Smooth muscle cell (in vitro differentiated cells): ENCODE measurements at regions not wholly inside any gene's neighbourhood (a gene's known extent, or its start where the extent isn't known, plus 50 kb on each side); places are given as distances from the start of the nearest gene placed in this dataset.

Source experiments
- DNase-seq: peaks from one replicate; lab custom pipeline; 2025; ENCODE audit not compliant: unreplicated experiment; lab: John Stamatoyannopoulos, UW
- H2AFZ ChIP-seq: fragments of 200-600 bp; sonication (generic); 2 replicates; pipeline ENCODE4 v1.6.0; 2016; ENCODE audit warnings: antibody characterized with exemption, low read depth, mild to moderate bottlenecking
- H3F3A ChIP-seq: fragments of 200-600 bp; sonication (generic); 2 replicates; pipeline ENCODE4 v1.6.0; 2017; ENCODE audit warnings: antibody characterized with exemption, low read depth
- H3K27ac ChIP-seq: fragments of 200-600 bp; sonication (generic); 2 replicates; pipeline ENCODE4 v1.5.1; 2016; ENCODE audit warnings: low read depth, mild to moderate bottlenecking
- H3K27me3 ChIP-seq: fragments of 200-600 bp; sonication (generic); 2 replicates; pipeline ENCODE4 v1.6.1; 2016; ENCODE audit warnings: low read depth, mild to moderate bottlenecking
- H3K36me3 ChIP-seq: fragments of 200-600 bp; sonication (generic); 2 replicates; pipeline ENCODE4 v1.5.1; 2016; ENCODE audit warnings: low read depth
- H3K4me1 ChIP-seq: fragments of 200-600 bp; sonication (generic); 2 replicates; pipeline ENCODE4 v1.5.1; 2016; ENCODE audit warnings: low read depth
- H3K4me2 ChIP-seq: fragments of 200-600 bp; sonication (generic); 2 replicates; pipeline ENCODE4 v1.6.0; 2016; ENCODE audit warnings: mild to moderate bottlenecking
- H3K4me3 ChIP-seq: fragments of 200-600 bp; sonication (generic); 2 replicates; pipeline ENCODE4 v1.5.1; 2016; ENCODE audit warnings: mild to moderate bottlenecking
- H3K79me2 ChIP-seq: fragments of 200-600 bp; sonication (generic); 2 replicates; pipeline ENCODE4 v1.6.0; 2016; ENCODE audit warnings: low read depth, mild to moderate bottlenecking
- H3K9ac ChIP-seq: fragments of 200-600 bp; sonication (generic); 2 replicates; pipeline ENCODE4 v1.6.0; 2016; ENCODE audit warnings: low read depth
- H3K9me3 ChIP-seq: fragments of 200-600 bp; sonication (generic); replicated peaks from 2 replicates; pipeline ENCODE4 v1.5.1; 2016; ENCODE audit warnings: low read depth
- H4K20me1 ChIP-seq: fragments of 200-600 bp; sonication (generic); 2 replicates; pipeline ENCODE4 v1.6.0; 2016; ENCODE audit warnings: low read depth
- CTCF ChIP-seq: fragments of 200-600 bp; sonication (generic); IDR thresholded peaks from 2 replicates; pipeline ENCODE4 v1.5.1; 2017; ENCODE audit warnings: borderline replicate concordance, mild to moderate bottlenecking, antibody characterized with exemption; ENCODE audit not compliant: insufficient read depth, poor library complexity, severe bottlenecking
- WGBS: methylation state at CpG from one replicate; pipeline ENCODE4 v1.1.7; 2016; ENCODE audit warnings: low lambda C conversion rate; 5-methylcytosine and 5-hydroxymethylcytosine counted together

- WGBS: 86% methylated on average over 4 of the region's 4 CpGs
- no peak for TF ChIP-seq CTCF
- peaks cover 14% of the 10 kb centered on the region for H3K4me1 ChIP-seq
- H3K9me3 ChIP-seq: no peaks in the 10 kb centered on the region
- H3K27ac ChIP-seq: no peak overlapping the region
- no peak overlapping the region for H2AFZ ChIP-seq
- no peak for DNase-seq
- no peaks in the 10 kb centered on the region for H4K20me1 ChIP-seq
- H3K27me3 ChIP-seq: peaks cover 7% of the 10 kb centered on the region
- no peaks in the 10 kb centered on the region for H3K36me3 ChIP-seq
- no peak overlapping the region for H3K4me3 ChIP-seq
- no peaks in the 10 kb centered on the region for H3F3A ChIP-seq
- no peak overlapping the region for H3K4me2 ChIP-seq
- H3K79me2 ChIP-seq: no peaks in the 10 kb centered on the region
- no peak overlapping the region for H3K9ac ChIP-seq
These were observed 83.0 kb upstream of the TAF1B start for GRCh38 chr2:9760069-9760901.

GRCh38 chr2:9760902-9761228 is 82.4 kb upstream of the TAF1B start:
- Histone ChIP-seq H3K4me2 (no peak overlapping the region), H3K27ac (no peak overlapping the region), H2AFZ (no peak overlapping the region), H4K20me1 (no peaks in the 10 kb centered on the region), H3K4me3 (no peak overlapping the region), H3K79me2 (no peaks in the 10 kb centered on the region), H3K4me1 (peaks cover 14% of the 10 kb centered on the region), H3K36me3 (no peaks in the 10 kb centered on the region), H3K27me3 (peaks cover 7% of the 10 kb centered on the region), H3F3A (no peaks in the 10 kb centered on the region), H3K9ac (no peak overlapping the region), H3K9me3 (no peaks in the 10 kb centered on the region)
- no peak for DNase-seq
- TF ChIP-seq CTCF: no peak
- 91% methylated on average over 7 of the region's 7 CpGs for WGBS

- Histone ChIP-seq H3F3A (no peaks in the 10 kb centered on the region), H3K27me3 (peaks cover 7% of the 10 kb centered on the region), H3K79me2 (no peaks in the 10 kb centered on the region), H4K20me1 (no peaks in the 10 kb centered on the region), H3K4me1 (peaks cover 14% of the 10 kb centered on the region), H3K9me3 (no peaks in the 10 kb centered on the region), H3K36me3 (no peaks in the 10 kb centered on the region), H3K9ac (no peak overlapping the region), H3K4me3 (no peak overlapping the region), H3K27ac (no peak overlapping the region), H2AFZ (no peak overlapping the region), H3K4me2 (no peak overlapping the region)
- no peak for TF ChIP-seq CTCF
- DNase-seq: no peak
- 82% methylated on average over 11 of the region's 11 CpGs for WGBS
These were observed 81.7 kb upstream of the TAF1B start for GRCh38 chr2:9761577-9761976.

GRCh38 chr2:9762164-9762563 is 81.1 kb upstream of the TAF1B start:
- TF ChIP-seq CTCF: no peak
- peaks cover 14% of the 10 kb centered on the region for H3K4me1 ChIP-seq
- no peak overlapping the region for H3K4me3 ChIP-seq
- H3K36me3 ChIP-seq: no peaks in the 10 kb centered on the region
- H4K20me1 ChIP-seq: no peaks in the 10 kb centered on the region
- no peak overlapping the region for H3K9ac ChIP-seq
- no peak overlapping the region for H3K27ac ChIP-seq
- H3K79me2 ChIP-seq: no peaks in the 10 kb centered on the region
- H3K9me3 ChIP-seq: no peaks in the 10 kb centered on the region
- peaks cover 7% of the 10 kb centered on the region for H3K27me3 ChIP-seq
- 85% methylated on average over 5 of the region's 5 CpGs for WGBS
- no peak overlapping the region for H2AFZ ChIP-seq
- no peaks in the 10 kb centered on the region for H3F3A ChIP-seq
- DNase-seq: no peak
- no peak overlapping the region for H3K4me2 ChIP-seq
